ENCODE measurements at regions not wholly inside any gene's neighbourhood (a gene's known extent, or its start where the extent isn't known, plus 50 kb on each side); places are given as distances from the start of the nearest gene placed in this dataset.

GRCh38 chr13:68050761-68051160 lies 820.6 kb upstream of the PCDH9 start:
- no peak for TF ChIP-seq CTCF (optimal IDR thresholded peaks at IDR 0.05 in 1 of 3, IDR thresholded peaks at IDR 0.05 in 1 of 3, conservative IDR thresholded peaks at IDR 0.05 in 1 of 3; ENCODE audit: extremely low read depth in 1 of 3, insufficient read depth in 2 of 3, low read length in 3 of 3)
- TF ChIP-seq EZH2 (IDR thresholded peaks at IDR 0.05; ENCODE audit: low read length): no peak

Measured in keratinocyte (primary cell).